ENCODE measurements at regions not wholly inside any gene's neighbourhood (a gene's known extent, or its start where the extent isn't known, plus 50 kb on each side); places are given as distances from the start of the nearest gene placed in this dataset.

GRCh38 chr13:58823701-58824100, 1192.2 kb downstream of the PCDH17 start:
- no peak for TF ChIP-seq CTCF (IDR thresholded peaks at IDR 0.05; ENCODE audit: low read length)
- no peak for TF ChIP-seq EZH2 (optimal IDR thresholded peaks at IDR 0.05; ENCODE audit: low read depth, low read length)
- TF ChIP-seq EZH2phosphoT487 (IDR thresholded peaks at IDR 0.05; ENCODE audit: low read length), result no peak
